NCI-H146 (cell line): ENCODE measurements at regions not wholly inside any gene's neighbourhood (a gene's known extent, or its start where the extent isn't known, plus 50 kb on each side); places are given as distances from the start of the nearest gene placed in this dataset.
"Not testable (repeated sequence)": the region's sequence is repeated elsewhere in the genome, so short reads cannot be mapped to it uniquely, and the experiment has no call there.

ENCODE experiments used
- DNase-seq: peaks from one replicate; lab custom pipeline; 2025; lab: John Stamatoyannopoulos, UW

DNA sequence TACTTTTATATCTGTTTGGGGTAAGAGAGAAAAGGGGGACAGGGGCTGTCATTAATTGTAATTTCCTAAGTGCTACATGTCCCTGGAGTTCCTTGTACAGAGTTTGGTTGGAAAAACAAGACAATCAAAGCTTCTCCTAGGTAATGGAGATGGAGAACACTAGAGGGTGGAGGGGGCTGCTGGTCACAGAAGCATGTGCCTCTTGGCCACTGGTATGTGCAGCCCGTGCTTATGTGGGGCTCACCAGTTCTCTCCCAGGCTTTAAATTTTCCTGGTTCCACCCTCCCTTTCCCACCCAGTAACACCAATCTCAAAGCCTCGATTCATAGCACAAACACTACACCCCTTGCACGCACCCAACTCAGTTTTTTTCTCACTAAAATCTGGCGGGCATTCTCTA is 165.6 kb downstream of the SAMD5 start:
- DNase-seq: no peak

DNA sequence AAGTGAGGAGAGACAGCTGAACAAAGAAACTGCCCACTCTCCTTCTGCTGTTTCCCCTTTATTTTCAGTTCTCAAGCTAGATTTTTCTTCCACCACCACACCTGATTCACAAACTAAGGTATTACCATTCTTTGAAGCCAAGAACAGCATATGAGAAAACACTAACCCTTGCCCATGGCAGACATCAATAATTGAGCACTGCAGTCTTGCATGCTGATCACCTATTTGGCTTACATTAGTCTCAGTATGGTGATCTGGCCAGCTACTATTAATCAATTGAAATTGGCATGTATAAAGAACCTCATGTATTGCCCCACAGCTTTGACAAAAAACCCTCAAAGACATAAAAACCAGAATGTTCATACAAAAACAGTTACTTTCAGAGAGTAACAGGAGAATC is 166.3 kb downstream of the SAMD5 start:
- DNase-seq: no peak

DNA sequence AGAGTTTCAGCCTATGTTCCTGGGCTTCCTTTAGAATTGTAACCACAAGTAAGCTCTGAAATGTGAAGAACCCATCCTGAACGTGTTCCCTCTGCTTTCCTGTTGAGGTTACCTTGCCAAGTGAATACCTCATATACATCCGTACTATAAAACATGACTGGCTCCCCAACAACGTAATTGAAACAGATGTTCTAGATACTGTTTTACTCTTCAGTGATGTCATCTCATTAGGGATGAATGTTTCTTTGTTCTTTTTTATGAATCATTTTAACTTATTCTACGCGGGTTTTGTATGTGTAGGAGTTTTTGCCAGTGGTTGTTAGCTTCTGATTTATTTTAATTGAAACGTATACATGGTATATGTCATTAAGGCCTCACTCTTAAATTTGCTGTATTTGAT is 166.8 kb downstream of the SAMD5 start:
- DNase-seq: no peak

DNA sequence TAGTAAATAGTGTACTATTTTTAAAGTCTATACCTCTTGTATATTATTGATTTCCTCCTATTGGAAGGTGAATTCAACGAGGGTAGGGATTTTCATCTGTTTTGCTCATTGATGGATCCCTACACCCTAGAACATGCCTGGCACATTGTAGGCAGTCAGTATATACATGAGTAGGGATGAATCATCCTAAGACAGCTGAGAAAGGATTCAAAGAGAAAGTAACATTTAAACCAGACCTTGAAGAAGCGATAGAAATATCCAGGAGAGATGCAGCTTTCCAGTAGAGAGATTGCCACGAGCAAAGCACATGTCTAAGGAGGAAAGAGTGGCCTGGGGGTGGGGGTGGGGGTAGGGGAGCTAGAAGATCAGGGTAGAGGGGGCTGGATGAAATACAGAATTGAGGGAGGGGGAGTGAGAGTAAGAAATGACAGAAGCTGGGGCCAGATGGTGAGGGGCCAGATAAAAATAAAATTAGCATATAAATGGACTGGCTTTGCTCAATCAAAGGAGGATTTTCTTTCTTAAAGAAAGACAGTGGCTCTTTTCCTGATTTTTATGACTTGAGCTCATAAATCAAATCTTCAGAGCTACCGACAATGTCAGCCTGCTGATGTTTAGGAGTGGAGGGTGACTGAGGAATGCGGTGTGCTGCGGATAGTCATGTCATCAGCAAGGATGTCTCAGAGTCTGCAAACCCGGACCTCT is 168.2 kb downstream of the SAMD5 start:
- no peak for DNase-seq

DNA sequence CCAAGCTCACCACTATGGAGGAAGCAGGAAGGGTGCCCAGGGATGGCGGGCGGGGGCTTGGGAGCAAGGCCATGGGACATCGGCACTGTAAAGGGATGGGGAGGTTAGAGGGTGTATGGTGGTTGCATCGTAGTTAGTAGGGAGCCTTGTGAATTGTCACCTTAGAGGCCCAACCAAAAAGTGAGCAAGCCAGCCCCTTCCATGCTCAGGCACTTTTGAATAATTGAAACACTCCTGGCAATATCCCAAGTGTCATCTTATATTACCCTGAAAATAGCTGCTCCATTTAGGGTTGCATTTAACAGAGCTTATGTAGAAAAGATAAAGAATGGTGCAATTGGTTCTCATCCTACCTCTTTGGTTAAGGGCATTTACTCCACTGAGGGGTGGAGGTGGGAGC is 169.2 kb downstream of the SAMD5 start:
- DNase-seq: no peak

DNA sequence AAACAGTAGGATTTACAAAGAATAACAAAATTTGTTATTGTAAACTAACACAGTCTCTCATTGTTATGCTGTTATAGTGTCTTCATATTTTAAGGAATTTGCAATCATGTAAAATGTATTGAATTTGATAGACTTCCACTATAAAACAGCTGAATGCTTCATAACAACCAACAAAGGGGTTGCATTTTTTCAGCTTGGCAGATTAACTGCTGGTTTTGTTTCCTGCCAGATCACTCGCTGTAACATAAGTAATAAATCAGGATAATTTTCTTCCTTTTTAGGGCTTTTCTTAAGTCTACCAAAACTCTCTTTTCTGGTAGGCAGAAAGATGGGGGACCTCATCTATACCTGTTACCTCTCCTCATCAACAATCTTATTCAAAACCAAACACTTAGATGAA is 169.8 kb downstream of the SAMD5 start:
- DNase-seq: no peak

DNA sequence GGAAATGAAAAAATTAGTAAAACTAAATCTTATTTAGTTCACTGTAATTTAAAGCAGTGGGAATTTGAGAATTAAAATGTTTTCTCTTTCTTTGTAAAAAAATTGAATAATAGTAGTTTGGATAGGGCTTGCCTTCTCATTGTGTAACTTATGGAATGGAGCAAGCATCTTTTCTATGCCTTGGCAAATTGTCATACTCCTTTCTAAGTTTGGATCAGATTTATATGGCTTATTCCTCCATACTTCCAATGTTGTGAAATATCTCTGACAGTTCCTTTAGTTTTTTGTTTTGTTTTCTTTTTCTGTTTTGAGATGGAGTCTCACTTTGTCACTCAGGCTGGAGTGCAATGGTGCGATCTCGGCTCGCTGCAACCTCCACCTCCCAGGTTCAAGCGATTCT is 176.4 kb downstream of the SAMD5 start:
- no peak for DNase-seq

DNA sequence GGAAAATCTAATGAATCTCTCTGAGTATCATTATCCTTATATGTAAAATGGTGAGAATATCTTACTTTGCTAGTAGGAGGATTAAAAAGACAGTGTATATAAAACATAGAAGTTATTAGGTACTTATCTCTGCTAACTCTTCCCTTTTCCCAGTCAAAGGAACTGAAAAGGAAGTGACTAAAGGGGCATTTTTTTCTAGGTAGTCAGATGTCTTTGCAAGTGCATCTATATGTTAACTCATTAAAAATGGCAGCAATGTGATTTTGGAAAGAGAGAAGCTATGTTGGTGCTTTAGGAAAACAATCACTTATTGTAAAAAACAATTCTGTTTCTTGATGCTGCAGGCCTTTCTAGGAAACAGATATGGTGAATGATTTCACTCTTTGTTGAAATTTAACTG is 180.9 kb downstream of the SAMD5 start:
- DNase-seq: no peak

DNA sequence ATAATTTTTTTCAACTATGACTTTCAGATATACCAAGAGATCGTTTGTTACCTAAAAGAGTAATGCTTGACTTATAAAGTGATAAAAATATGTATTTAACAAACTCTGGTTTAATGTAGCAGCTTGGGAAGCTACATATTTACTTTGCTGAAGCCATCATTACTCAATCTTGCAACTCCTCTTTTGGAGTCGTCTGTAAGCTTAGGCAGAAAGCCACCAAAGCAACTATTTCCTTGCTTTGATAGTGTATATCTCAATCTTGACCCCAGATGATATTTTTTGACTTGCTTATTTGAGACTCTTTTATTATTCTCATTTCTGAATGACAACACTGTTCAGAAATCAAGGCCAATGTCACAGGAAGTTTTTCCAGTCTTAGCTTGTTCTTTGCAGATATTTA is 183.0 kb downstream of the SAMD5 start:
- DNase-seq: no peak

DNA sequence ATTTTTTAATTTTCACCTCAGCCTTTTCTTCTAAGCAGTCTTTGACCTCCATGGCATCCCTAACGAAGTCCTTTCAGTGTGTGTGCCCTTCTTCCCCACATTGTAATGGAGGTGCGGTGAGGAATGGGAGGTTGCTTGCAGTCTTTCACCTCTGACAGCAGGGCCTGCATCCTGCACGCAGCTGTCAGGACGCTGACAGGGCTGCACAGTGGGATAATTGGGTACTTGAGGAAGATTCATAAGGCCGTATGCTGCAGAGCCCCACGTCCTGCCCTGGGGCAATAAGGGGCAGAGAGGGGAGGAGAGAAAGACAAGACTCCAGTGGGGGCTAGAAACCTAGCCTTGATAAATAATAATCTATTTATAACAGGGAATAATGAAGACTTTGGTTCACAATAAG is 184.7 kb downstream of the SAMD5 start:
- peak; percentile 95 for DNase-seq

DNA sequence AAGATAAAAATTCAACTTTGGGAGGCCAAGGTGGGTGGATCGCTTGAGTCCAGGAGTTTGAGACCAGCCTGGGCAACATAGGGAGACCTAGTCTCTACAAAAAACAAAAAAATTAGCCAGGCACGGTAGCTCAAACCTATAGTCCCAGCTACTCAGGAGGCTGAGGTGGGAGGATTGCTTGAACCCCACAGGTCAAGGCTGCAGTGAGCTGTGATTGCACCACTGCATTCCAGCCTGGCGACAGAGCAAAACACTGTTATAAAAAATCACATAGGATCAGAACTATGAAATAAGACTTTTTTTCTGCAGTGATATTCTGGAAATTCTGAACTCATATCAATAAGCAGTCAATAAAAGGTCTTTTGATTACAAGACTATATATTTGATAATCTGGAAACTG is 186.1 kb downstream of the SAMD5 start:
- not testable (repeated sequence) for DNase-seq

DNA sequence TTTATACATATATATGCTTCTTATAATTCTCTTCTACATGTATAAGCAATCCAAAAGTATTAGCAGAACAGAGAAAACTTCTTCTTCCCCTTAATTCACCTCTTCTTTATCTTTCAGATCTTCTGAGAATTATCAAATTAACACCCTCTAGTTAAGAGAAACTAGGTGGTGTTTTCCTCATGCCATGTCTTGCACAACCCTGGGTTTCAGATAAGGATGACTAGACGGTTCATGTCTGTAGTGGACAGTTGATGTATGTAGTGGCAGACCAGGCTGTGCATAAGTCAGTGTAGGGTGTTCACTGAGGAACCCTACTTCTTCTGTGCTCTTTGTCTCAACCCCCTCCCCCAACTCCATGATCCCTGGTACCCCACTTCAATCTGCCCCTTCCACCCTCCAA is 187.3 kb downstream of the SAMD5 start:
- no peak for DNase-seq

DNA sequence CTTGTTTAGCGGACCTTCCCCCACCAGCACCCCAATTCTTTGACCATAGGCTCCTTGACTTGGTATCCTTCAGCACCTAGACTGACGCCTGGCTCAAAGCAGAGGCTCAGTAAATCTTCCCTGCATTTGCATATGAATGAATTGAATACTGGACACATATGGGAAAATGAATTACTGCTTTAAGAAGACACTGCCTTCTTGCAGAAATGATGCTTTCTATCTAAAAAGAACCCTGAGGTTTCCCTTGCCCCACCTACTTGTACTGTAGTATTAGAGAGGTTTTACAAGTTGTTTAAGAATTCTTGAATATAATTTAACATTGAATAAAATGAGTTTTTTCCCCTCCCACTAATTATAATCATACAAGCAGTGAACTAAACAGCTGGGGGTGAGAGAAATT is 190.7 kb downstream of the SAMD5 start:
- no peak for DNase-seq

DNA sequence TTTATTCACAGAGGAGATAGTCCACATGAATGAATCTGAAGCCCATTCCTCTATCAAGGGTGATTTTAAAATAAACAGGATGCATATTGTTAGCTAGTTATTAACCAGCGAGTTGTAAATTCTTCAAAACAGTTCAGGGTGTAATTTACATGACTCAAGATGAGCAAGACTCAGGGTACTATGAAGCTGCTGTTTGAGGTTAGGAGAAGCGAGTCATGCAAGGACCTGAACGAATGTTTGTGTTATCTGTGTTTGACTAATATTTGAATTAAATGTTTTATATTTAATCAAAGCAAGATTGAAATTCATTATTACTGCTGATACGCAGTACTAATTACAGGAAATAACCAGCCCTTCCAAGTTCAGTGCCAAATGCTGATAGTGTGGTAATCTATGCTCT is 191.1 kb downstream of the SAMD5 start:
- DNase-seq: no peak

DNA sequence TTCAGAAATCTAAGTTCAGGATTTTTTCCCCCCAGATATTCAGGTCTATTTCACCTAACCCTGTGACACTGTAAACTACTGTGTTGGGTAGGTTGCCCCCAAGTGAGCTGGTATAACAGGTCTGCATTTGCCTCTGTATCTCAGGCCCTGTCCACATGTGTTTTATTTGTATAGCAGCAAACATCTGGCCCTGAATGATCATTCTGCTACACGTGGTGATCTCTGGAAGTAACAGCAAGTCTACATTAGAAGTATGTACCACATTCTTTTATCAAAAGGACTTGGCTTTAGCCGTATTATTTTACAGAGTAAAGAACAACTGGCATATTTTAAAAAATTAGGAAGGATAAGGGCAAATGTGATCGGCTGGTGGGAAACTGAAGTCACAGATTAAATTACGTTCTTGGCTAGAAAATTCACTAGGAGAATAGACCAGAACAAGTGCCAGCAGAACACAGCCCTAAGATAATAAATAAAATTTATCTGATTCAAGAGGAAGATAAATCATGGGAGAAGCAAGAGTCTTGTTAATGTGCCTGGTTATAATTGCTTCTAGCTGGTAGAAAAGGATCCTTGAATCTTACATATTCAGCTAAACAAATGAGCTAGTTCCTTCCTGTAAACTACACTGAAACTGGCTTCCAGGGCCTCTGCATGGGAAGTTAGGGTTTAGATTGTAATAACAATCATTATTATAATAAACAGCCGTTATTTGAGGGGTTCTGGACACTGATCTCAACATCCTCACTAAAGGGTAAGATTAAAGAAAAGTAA is 192.1 kb downstream of the SAMD5 start:
- no peak for DNase-seq

DNA sequence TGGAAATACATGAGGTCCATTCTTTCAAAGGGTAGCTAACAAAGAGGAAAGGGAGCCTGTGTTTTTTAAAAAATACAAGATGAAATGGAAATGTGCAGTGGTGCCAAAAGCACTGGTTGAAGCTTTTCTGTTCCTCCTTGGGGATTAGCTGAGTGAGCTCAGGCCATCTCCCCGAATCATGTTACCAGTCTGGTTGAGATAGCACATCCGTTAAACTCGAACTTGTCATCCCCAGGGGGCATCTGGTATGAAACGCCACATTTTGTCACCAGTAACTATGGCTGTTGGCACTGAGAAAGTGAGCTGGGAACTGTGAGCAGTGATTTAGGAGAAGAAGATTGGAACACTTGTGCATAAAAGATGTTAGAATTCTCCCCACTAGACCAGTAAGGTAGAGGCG is 196.2 kb downstream of the SAMD5 start:
- peak; percentile 13 for DNase-seq

DNA sequence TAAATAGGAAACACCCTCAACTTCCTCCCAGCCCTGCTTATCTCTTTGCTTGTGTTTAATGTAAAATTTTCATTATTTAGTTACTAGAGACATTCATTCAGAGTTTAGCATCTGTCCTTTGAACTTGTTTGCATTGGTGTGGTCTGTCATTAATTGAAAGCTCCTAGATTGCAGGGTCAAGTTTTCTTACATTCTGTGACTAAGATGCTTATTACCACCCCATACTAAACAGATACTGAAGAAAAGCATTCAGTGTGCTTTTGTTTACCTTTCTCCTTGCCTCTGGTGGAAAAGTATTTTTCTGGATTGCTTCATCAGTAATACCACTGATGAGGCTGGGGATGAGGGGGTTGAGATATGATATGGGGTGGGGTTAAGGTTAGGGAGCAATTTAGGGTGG is 199.0 kb downstream of the SAMD5 start:
- peak; percentile 69 for DNase-seq

DNA sequence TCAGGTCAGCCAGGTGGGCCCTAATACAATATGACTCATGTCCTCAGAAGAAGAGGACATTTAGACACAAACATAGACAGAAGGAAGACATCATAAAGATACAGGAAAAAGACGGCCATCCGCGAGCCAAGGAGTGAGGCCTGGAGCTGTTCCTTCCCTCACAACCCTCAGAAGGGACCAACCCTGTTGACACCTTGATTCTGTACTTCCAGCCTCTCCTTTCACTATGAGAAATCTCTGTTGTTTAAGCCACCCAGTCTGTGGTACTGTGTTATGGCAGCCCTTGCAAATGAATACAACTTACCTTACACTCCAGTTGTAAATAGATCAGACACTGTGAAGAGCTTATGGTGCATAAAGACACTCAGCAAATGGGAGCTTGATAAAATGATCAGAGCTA is 199.7 kb downstream of the SAMD5 start:
- DNase-seq: no peak

DNA sequence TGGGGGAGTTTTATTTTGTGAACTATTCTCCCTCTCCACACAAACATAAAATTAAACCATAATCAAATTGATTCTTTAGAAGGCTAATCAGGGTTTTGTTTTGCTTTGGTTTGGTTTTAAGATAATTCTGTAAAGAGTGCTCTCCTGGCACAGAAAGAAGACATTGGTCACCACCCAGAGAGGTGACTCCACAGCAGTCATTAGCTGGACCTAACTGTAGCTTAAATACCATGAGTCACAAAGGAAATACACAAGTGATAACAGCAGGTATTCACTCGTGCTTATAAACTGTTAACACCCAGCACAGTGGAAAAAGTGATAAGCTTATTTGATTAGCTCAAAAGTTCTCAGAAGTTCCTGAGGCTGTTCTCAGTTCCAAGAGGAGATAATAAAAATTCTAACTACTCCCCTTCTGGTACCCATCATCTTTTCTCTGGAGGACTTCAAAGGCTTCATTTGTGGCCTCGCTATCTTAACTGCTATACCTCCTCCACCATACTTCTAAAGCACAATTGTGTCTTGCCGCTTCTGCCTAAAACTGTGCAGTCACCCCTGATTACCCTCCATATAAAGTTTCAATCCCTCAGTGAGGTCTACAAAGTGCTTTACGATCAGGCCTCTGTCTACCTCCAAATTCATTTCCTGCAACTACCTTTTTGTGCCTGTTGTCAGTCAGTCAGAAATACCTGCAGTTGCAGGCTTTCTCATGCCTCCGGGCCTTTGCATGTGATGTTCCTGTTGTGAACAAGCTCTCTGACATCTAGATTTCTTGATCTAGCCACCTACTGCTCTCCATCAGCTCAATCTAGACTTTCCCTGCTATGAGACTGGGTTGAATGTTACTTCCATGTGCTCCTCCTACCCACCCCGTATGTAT is 201.1 kb downstream of the SAMD5 start:
- DNase-seq: peak; percentile 80

DNA sequence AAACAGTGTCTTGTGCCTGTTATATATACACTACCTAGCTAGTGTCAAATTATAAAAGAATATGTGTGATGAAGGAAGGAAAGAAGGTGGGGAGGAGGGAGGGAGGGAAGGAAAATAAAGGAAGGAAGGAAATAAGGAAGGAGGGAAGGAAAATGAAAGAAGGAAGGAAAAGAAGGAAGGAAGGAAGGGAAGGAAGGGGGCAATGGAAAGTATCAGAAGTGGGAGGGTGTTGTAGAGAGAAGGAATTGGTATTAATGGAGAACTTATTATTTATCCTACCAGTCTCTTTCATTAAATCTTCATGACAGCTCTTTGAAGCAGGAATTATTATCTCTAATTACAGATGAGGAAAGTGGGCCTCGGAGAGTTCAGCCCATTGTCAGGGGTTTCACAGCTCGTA is 202.4 kb downstream of the SAMD5 start:
- DNase-seq: peak; percentile 46

DNA sequence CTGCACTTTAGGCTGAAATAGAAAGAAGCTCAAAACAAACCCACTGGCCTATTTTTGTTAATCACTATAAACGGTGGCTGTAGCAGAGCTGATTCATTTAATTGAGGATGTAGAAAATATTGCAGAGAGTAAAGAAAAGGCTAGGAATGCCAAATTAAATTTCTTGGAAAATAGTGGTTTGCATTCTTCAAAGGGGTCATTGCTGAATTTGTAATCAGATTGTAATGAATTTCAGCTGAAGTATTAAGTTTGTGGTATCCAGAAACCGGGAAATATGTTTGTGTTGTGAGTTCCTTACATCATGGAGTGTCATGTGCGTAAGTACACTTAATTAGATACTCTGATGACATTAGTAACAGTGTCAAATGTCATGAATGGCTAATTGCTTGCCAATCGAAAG is 203.0 kb downstream of the SAMD5 start:
- DNase-seq: peak; percentile 94

DNA sequence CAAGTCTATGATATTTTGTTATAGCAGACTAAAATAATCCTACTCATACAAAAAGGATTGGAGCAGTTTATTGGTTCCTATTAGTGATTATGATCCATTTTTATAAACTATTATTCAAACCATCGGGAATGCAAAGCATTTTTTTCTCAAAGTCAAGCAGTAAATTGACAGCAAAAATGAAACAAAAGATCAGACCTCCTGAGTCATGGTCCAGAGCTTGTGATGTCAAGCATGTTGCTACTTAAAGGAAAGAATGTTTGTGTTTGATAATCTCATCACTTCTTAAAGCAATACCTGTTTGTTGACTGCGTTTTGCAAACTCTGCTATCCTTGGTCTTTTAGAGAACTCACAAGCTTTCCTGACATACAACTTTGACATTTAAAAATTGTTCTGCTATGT is 204.4 kb downstream of the SAMD5 start:
- DNase-seq: no peak

DNA sequence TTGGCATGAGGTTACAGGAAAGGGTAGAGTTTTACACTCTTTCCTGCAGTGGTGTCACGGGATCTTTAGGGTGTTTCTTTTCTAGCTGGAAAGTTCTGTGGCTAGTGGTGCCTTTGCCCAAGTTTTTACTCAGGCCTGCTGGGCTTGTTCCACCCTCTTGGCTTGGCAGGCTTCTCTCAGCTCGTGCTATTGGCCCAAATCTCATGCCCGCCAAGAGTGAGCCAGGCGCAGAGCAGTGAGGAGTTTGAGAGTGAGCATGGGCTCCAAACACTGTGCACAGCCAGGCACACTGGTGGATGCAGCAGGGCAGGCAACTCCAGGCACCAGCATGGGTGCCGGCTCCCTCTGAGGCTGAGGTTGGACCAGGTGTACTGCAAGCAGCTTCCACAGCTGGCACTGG is 206.5 kb downstream of the SAMD5 start:
- DNase-seq: no peak
